Calu3 (cell line): ENCODE measurements at regions not wholly inside any gene's neighbourhood (a gene's known extent, or its start where the extent isn't known, plus 50 kb on each side); places are given as distances from the start of the nearest gene placed in this dataset.

Experiments
- BruUV-seq: library from RNA; stranded (reverse); fragments of 400-500 nt; replicated peaks from 2 replicates; lab custom pipeline; 2021; lab: Mats Ljungman, UMichigan
- CTCF ChIA-PET: fragments of 300-600 bp; sonication (Branson Sonifier 250); formaldehyde crosslinking; loops from one replicate; lab custom pipeline; 2022; ENCODE audit warnings: antibody characterized with exemption; lab: Charles Lee
- DNase-seq: peaks from one replicate; pipeline ENCODE4 v3.0.0; 2022
- H3K27ac Mint-ChIP-seq: one replicate; pipeline ENCODE4 v1.8.0; 2022; ENCODE audit warnings: mixed read lengths; ENCODE audit not compliant: unreplicated experiment
- H3K27me3 Mint-ChIP-seq: one replicate; pipeline ENCODE4 v1.8.0; 2022; ENCODE audit warnings: mixed read lengths; ENCODE audit not compliant: unreplicated experiment
- H3K36me3 Mint-ChIP-seq: one replicate; pipeline ENCODE4 v1.8.0; 2022; ENCODE audit warnings: mild to moderate bottlenecking, moderate library complexity, mixed read lengths; ENCODE audit not compliant: insufficient read depth, unreplicated experiment
- H3K4me1 Mint-ChIP-seq: one replicate; pipeline ENCODE4 v1.8.0; 2022; ENCODE audit warnings: mild to moderate bottlenecking, low read depth, mixed read lengths; ENCODE audit not compliant: unreplicated experiment
- H3K4me3 Mint-ChIP-seq: one replicate; pipeline ENCODE4 v1.8.0; 2022; ENCODE audit warnings: mild to moderate bottlenecking, low read depth, moderate library complexity, mixed read lengths; ENCODE audit not compliant: unreplicated experiment
- H3K9me3 Mint-ChIP-seq: one replicate; pipeline ENCODE4 v1.8.0; 2022; ENCODE audit warnings: low read depth, mixed read lengths; ENCODE audit not compliant: unreplicated experiment
- intact Hi-C: fragments of 100-400 bp; cut with micrococcal nuclease; formaldehyde crosslinking; loops from one replicate; pipeline ENCODE4 v1.10.0; 2022; ENCODE audit not compliant: unreplicated experiment
- TF ChIP-seq, protein P1 (sequence below): fragments of 200-600 bp; IDR thresholded peaks from one replicate; pipeline ENCODE4 v1.8.0; 2022; ENCODE audit warnings: antibody characterized with exemption; ENCODE audit not compliant: unreplicated experiment

GRCh38 chr3:126277629-126278378 is 79.4 kb downstream of the KLF15 start:
- intact Hi-C loops, result loop anchor here (10.0 kb wide), 1 partner anchor 197 kb away; the partner anchor contains the start of gene ZXDC
- no peak overlapping the region for H3K27ac Mint-ChIP-seq
- CTCF ChIA-PET, result interaction anchor here (0.6 kb wide), 1 partner anchor 10 kb away, joined by 3 read pairs; no protein-coding TSS in a partner anchor
- H3K9me3 Mint-ChIP-seq, result no peaks in the 10 kb centered on the region
- no peaks in the 10 kb centered on the region for H3K36me3 Mint-ChIP-seq
- no peaks in the 10 kb centered on the region for H3K4me1 Mint-ChIP-seq
- BruUV-seq, result no TSS peak
- no peak for DNase-seq
- no peak overlapping the region for H3K4me3 Mint-ChIP-seq
- peaks cover 64% of the 10 kb centered on the region for H3K27me3 Mint-ChIP-seq
- TF ChIP-seq, protein P1, sequence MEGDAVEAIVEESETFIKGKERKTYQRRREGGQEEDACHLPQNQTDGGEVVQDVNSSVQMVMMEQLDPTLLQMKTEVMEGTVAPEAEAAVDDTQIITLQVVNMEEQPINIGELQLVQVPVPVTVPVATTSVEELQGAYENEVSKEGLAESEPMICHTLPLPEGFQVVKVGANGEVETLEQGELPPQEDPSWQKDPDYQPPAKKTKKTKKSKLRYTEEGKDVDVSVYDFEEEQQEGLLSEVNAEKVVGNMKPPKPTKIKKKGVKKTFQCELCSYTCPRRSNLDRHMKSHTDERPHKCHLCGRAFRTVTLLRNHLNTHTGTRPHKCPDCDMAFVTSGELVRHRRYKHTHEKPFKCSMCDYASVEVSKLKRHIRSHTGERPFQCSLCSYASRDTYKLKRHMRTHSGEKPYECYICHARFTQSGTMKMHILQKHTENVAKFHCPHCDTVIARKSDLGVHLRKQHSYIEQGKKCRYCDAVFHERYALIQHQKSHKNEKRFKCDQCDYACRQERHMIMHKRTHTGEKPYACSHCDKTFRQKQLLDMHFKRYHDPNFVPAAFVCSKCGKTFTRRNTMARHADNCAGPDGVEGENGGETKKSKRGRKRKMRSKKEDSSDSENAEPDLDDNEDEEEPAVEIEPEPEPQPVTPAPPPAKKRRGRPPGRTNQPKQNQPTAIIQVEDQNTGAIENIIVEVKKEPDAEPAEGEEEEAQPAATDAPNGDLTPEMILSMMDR, result no peak

- CTCF ChIA-PET, result no interaction called here
- TF ChIP-seq, protein P1, result no peak
- no TSS peak for BruUV-seq
- DNase-seq, result no peak
- intact Hi-C loops, result loop anchor here (10.0 kb wide), 1 partner anchor 199 kb away; the partner anchor contains the start of gene ZXDC
- Mint-ChIP-seq H3K27ac (no peak overlapping the region), H3K27me3 (peaks cover 55% of the 10 kb centered on the region), H3K4me1 (peaks cover 3% of the 10 kb centered on the region), H3K4me3 (no peak overlapping the region), H3K9me3 (no peaks in the 10 kb centered on the region), H3K36me3 (no peaks in the 10 kb centered on the region)
These were observed 81.6 kb downstream of the KLF15 start for GRCh38 chr3:126275620-126275904.

DNA sequence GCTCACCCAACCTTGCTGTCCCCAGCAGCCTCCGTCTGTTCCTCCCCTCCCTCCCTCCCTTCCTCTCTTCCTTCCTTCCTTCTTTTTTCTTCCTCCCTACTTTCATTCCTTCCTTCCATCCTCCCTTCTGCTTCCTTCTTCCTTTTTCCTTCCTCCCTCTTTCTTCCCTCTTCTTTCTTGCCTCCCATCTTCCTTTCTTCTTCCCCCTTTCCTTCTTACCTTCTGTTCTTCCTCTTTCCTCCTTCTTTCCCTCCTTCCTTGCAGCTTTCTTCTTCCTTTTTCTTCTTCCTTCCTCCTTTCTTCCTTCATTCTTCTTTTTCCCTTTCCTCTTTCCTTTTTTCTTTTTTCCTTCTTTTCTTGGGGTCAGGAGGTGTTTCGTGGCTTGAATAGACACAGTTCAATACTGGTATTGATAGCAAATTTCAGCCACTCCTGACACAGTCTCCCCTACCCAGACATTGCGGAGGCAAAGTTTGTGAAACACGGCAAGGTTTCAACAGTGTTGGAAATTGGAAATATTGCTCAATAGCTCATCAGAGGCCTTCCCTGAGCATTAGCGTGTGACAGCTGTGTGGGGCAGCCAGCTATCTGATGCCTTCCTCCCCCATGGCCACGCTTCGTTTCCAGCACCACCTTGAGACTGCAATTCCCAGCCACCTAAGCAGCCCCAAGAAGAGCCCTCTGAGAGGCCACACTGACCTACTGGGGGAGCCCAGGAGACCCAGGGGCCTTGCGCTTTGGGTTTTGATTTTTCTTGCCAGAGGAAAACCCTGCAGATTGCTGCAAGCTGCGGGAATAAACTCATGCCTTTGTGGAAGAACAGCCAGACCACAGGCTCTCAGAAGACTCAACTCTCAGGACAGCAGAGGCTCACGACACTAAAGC is 82.2 kb downstream of the KLF15 start:
- DNase-seq, result no peak
- CTCF ChIA-PET, result no interaction called here
- intact Hi-C loops, result loop anchor here (10.0 kb wide), 1 partner anchor 200 kb away; the partner anchor contains the start of gene ZXDC
- BruUV-seq, result no TSS peak
- no peak overlapping the region for H3K27ac Mint-ChIP-seq
- TF ChIP-seq, protein P1, result no peak
- no peaks in the 10 kb centered on the region for H3K36me3 Mint-ChIP-seq
- peaks cover 9% of the 10 kb centered on the region for H3K4me1 Mint-ChIP-seq
- H3K4me3 Mint-ChIP-seq, result no peak overlapping the region
- no peaks in the 10 kb centered on the region for H3K9me3 Mint-ChIP-seq
- peaks cover 50% of the 10 kb centered on the region for H3K27me3 Mint-ChIP-seq

DNA sequence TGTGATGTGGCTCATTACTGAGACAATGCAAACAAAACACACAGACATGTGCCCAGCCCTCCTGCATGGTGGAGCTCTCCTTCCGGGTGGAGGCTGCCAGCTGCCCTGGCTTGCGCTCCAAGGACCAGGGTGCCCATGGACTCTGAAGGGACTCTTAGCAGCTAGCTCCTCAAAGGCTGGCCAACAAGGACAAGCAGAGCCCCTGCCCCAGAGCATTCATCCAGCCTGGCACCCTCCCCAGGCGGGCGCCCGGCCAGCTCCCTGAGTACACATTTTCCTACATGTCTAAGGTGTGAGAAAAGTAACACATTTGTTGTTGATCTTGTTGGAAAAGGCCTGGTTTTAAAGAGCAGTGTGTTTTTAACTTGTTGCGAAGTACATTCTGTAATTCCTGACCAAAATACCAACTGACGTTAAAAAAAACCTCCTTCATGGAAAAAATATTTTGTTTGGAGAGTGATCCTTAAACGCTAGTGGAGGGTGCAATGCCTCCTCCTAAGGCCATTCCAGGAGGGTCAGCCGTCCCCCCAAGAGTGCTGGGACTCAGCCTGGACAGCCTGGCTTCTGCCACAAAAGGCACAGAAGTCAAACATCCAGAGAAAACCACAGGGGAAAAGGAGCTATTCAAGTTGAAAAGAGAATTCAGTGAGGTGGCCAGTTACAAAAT is 86.9 kb downstream of the KLF15 start:
- peak; percentile 62 for DNase-seq
- H3K27me3 Mint-ChIP-seq, result peaks cover 23% of the 10 kb centered on the region
- H3K4me3 Mint-ChIP-seq, result no peak overlapping the region
- H3K36me3 Mint-ChIP-seq, result peaks cover 13% of the 10 kb centered on the region
- TF ChIP-seq, protein P1, result no peak
- no peak overlapping the region for H3K27ac Mint-ChIP-seq
- intact Hi-C loops, result loop anchor here (10.0 kb wide), 1 partner anchor 205 kb away; the partner anchor contains the start of gene ZXDC
- H3K9me3 Mint-ChIP-seq, result no peaks in the 10 kb centered on the region
- BruUV-seq, result no TSS peak
- H3K4me1 Mint-ChIP-seq, result peaks cover 31% of the 10 kb centered on the region
- CTCF ChIA-PET, result interaction anchor here (0.5 to 1.7 kb wide), 3 partner anchors 17 to 130 kb away, joined by 3 read pairs; no protein-coding TSS in a partner anchor
